ENCODE measurements at regions not wholly inside any gene's neighbourhood (a gene's known extent, or its start where the extent isn't known, plus 50 kb on each side); places are given as distances from the start of the nearest gene placed in this dataset.

- TF ChIP-seq CTCF (IDR thresholded peaks at IDR 0.05) (no peak), POLR2AphosphoS5 (IDR thresholded peaks at IDR 0.05) (no peak)
Observed at GRCh38 chr3:31288224-31288623, 244.5 kb upstream of the STT3B start.

All from prostate gland (tissue), 2 donors.